Activated B cell treated with CpG ODN at 0.5 μM for 24 hours (primary cell): ENCODE measurements at regions not wholly inside any gene's neighbourhood (a gene's known extent, or its start where the extent isn't known, plus 50 kb on each side); places are given as distances from the start of the nearest gene placed in this dataset.

ENCODE experiments used
- ATAC-seq: fragments of 200-7000 bp; cut with Tn5 transposase; one replicate; pipeline ENCODE4 v1.10.0; 2021; ENCODE audit warnings: low read depth, mild to moderate bottlenecking, moderate library complexity
- CTCF ChIA-PET: fragments of 350-600 bp; sonication (Branson Sonifier 250); formaldehyde crosslinking; loops from one replicate; lab custom pipeline; 2021; ENCODE audit warnings: antibody characterized with exemption; lab: Charles Lee
- POLR2A ChIA-PET: fragments of 350-600 bp; sonication (Branson Sonifier 250); formaldehyde crosslinking; loops from one replicate; lab custom pipeline; 2021; ENCODE audit warnings: antibody characterized with exemption; lab: Charles Lee
- DNase-seq: peaks from one replicate; pipeline ENCODE4 v3.0.0; 2022
- H3K27ac Mint-ChIP-seq: one replicate; pipeline ENCODE4 v1.8.0; 2020; ENCODE audit warnings: mixed read lengths
- H3K27me3 Mint-ChIP-seq: one replicate; pipeline ENCODE4 v1.8.0; 2021; ENCODE audit warnings: mixed read lengths
- H3K36me3 Mint-ChIP-seq: one replicate; pipeline ENCODE4 v1.8.0; 2021; ENCODE audit warnings: low read depth, mixed read lengths
- H3K4me1 Mint-ChIP-seq: one replicate; pipeline ENCODE4 v1.8.0; 2021; ENCODE audit warnings: mixed read lengths
- H3K4me3 Mint-ChIP-seq: one replicate; pipeline ENCODE4 v1.8.0; 2020; ENCODE audit warnings: mild to moderate bottlenecking, mixed read lengths
- H3K9me3 Mint-ChIP-seq: one replicate; pipeline ENCODE4 v1.8.0; 2020; ENCODE audit warnings: mixed read lengths
- CTCF ChIP-seq: fragments of 200-600 bp; IDR thresholded peaks from one replicate; pipeline ENCODE4 v1.8.0; 2022; ENCODE audit warnings: antibody characterized with exemption, mild to moderate bottlenecking
- intact Hi-C: fragments of 100-400 bp; cut with micrococcal nuclease; formaldehyde crosslinking; loops from one replicate; pipeline ENCODE4 v1.15.1; 2024

GRCh38 chr5:129174480-129174879 is 79.9 kb downstream of the ISOC1 start:
- ChIA-PET CTCF (no interaction called here), POLR2A (no interaction called here)
- TF ChIP-seq CTCF: no peak
- no peak overlapping the region for H3K27ac Mint-ChIP-seq
- no peaks in the 10 kb centered on the region for H3K4me1 Mint-ChIP-seq
- DNase-seq (no peak), ATAC-seq (no peak)
- no peak overlapping the region for H3K4me3 Mint-ChIP-seq
- no peaks in the 10 kb centered on the region for H3K9me3 Mint-ChIP-seq
- intact Hi-C loops: loop anchor here (5.0 kb wide), 1 partner anchor 593 kb away; no protein-coding TSS in a partner anchor
- H3K27me3 Mint-ChIP-seq: no peaks in the 10 kb centered on the region
- H3K36me3 Mint-ChIP-seq: no peaks in the 10 kb centered on the region

- Mint-ChIP-seq H3K27me3 (no peaks in the 10 kb centered on the region), H3K9me3 (no peaks in the 10 kb centered on the region), H3K4me1 (no peaks in the 10 kb centered on the region), H3K4me3 (no peak overlapping the region), H3K27ac (no peak overlapping the region), H3K36me3 (no peaks in the 10 kb centered on the region)
- TF ChIP-seq CTCF: no peak
- intact Hi-C loops: no loop called here
- POLR2A ChIA-PET: no interaction called here
- no peak for ATAC-seq
- no peak for DNase-seq
- CTCF ChIA-PET: no interaction called here
These were observed 82.9 kb downstream of the ISOC1 start for GRCh38 chr5:129177451-129177850.

GRCh38 chr5:129199308-129199707 is 104.8 kb downstream of the ISOC1 start:
- ATAC-seq: no peak
- H3K27me3 Mint-ChIP-seq: no peaks in the 10 kb centered on the region
- TF ChIP-seq CTCF: no peak
- H3K9me3 Mint-ChIP-seq: peaks cover 3% of the 10 kb centered on the region
- intact Hi-C loops: no loop called here
- no peak for DNase-seq
- H3K36me3 Mint-ChIP-seq: no peaks in the 10 kb centered on the region
- no peak overlapping the region for H3K4me3 Mint-ChIP-seq
- ChIA-PET CTCF (no interaction called here), POLR2A (no interaction called here)
- no peak overlapping the region for H3K27ac Mint-ChIP-seq
- no peaks in the 10 kb centered on the region for H3K4me1 Mint-ChIP-seq

GRCh38 chr5:129204525-129204924 is 110.0 kb downstream of the ISOC1 start:
- Mint-ChIP-seq H3K27me3 (no peaks in the 10 kb centered on the region), H3K4me3 (no peak overlapping the region), H3K36me3 (no peaks in the 10 kb centered on the region), H3K4me1 (no peaks in the 10 kb centered on the region), H3K9me3 (peaks cover 8% of the 10 kb centered on the region), H3K27ac (no peak overlapping the region)
- intact Hi-C loops: loop anchor here (10.0 kb wide), 1 partner anchor 150 kb away; no protein-coding TSS in a partner anchor
- DNase-seq (no peak), ATAC-seq (no peak)
- TF ChIP-seq CTCF: no peak
- ChIA-PET POLR2A (no interaction called here), CTCF (no interaction called here)

GRCh38 chr5:129216001-129216400 is 121.5 kb downstream of the ISOC1 start:
- no peak for TF ChIP-seq CTCF
- intact Hi-C loops: no loop called here
- H3K36me3 Mint-ChIP-seq: no peaks in the 10 kb centered on the region
- DNase-seq: no peak
- ChIA-PET POLR2A (no interaction called here), CTCF (no interaction called here)
- no peak for ATAC-seq
- H3K4me1 Mint-ChIP-seq: no peaks in the 10 kb centered on the region
- no peak overlapping the region for H3K4me3 Mint-ChIP-seq
- no peaks in the 10 kb centered on the region for H3K27me3 Mint-ChIP-seq
- peaks cover 17% of the 10 kb centered on the region for H3K9me3 Mint-ChIP-seq
- H3K27ac Mint-ChIP-seq: no peak overlapping the region
